ENCODE measurements at regions not wholly inside any gene's neighbourhood (a gene's known extent, or its start where the extent isn't known, plus 50 kb on each side); places are given as distances from the start of the nearest gene placed in this dataset.

DNA sequence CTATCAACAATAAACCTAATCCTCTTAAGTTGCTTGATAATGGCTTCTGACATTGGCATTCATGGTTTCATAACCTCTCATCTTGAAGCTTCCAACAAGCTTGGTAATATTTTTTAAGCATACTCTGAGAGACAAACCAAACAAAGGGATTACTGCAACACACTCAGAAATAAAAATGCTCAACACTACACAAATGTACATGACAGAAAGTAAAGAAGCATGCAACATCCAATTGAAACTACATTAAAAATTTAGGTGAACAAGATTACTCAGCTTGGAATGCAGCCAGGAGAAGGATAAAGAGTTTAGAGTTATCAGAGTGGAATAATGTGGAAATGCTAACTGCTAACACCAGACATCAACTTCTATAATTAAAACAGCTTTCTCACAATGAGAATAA, 1136.6 kb upstream of the PABPC4L start:
- no peak for DNase-seq (ENCODE audit: low read depth in 2 of 3, low spot score in 2 of 3)

GRCh38 chr4:135325264-135325663, 1123.7 kb upstream of the PABPC4L start:
- no peak for DNase-seq (ENCODE audit: low read depth in 2 of 3, low spot score in 2 of 3)

DNA sequence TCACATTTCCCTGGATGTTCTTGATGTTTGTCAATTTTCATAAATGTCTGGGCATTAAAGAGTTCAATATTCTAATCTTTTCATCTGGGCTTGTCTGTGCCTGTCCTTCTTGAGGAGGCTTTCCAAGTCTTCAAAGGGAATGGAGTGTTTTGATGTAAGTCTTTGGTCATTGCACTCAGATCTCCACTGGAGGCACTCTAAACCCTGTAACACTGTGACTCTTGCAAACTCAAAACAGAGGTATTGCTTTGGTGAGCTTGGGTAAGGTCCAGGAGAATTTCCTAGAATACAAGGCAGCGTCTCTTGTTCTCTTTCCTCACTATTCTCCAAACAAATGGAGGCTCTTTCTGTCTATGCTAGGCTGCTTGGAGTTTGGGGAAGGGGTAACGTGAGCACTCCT, 1118.1 kb upstream of the PABPC4L start:
- DNase-seq (ENCODE audit: low read depth in 2 of 3, low spot score in 2 of 3), result no peak

DNA sequence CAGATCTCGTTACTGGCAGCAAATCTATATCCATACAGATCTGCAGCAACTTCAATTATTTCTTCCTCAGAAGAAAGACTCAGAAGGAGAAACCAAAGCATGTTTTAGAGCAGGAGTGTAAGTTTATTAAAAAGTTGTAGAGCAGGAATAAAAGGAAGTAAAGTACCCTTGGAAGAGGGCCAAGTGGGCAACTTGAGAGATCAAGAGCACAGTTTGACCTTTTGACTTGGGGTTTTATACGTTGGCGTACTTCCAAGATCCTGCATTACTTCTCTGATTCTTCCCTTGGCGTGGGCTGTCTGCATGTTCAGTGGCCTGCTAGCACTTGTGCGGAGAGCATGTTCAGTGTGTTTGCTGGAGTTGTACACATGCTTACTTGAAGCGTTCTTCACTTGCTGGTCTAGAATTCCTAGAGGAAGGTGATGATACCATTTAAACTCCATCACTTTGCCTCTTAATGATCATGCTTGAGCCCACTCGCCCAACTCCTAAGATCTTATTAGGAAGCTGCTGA, 1114.7 kb upstream of the PABPC4L start:
- DNase-seq (ENCODE audit: low read depth in 2 of 3, low spot score in 2 of 3), result no peak

DNA sequence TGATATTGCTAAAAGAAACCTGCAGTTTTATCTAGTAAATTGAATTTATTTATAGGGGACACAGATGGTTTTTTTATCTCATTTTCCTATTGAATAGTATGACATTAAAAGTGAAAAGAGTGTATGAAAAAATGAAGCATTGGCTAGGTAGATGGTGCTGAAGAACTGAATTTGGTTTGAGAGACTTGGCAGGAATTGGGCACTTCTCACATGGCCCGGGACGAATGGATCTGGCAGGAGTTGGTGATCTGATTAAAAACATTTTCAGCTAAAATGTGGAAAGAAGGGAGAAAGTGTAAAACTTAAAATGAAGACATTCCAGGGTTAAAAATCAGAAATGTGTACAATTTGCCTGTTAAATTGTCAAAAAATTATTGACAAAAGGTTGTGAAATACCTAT, 1088.5 kb upstream of the PABPC4L start:
- no peak for DNase-seq (ENCODE audit: low read depth in 2 of 3, low spot score in 2 of 3)

- no peak for DNase-seq (ENCODE audit: low read depth in 2 of 3, low spot score in 2 of 3)
Observed at GRCh38 chr4:135283934-135284333, 1082.3 kb upstream of the PABPC4L start.

DNA sequence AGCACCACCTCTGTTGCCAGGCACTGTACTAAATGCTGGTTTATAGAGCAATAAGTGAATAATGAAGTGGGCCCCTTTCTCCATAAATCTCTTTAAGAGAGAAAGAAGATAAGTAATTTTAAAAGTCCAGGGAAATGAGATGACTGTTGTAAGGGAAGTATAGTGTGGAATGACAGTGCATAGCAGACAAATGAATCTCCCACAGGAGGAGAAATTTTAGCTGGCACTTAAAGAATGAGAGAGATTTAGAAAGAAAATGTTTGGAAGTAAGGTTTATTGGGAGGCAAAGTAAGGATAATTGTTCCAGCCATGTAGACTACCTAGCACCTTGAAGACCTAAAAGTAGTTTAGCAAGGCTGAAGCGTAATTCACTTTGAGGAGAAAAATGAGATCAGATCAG, 1081.1 kb upstream of the PABPC4L start:
- DNase-seq (ENCODE audit: low read depth in 2 of 3, low spot score in 2 of 3), result no peak

DNA sequence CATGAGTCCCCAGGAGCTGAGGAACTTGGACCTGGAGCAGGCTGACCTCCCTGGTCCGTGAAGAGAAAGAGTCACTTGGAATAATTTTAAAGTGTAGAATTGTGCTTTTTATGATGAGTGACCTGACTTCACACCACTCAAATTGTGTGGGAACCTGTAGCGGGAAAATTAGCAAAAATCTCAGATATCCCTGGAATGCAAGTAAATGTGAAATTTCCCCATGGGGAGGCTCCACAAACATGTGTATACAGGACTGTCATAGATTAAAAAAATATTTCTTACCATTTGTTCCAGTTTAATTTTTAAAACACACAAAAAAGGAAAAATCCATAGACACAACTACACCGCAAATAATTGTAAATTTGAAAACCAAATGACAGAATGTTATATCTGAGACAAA, 1079.6 kb upstream of the PABPC4L start:
- DNase-seq (ENCODE audit: low read depth in 2 of 3, low spot score in 2 of 3), result no peak

DNA sequence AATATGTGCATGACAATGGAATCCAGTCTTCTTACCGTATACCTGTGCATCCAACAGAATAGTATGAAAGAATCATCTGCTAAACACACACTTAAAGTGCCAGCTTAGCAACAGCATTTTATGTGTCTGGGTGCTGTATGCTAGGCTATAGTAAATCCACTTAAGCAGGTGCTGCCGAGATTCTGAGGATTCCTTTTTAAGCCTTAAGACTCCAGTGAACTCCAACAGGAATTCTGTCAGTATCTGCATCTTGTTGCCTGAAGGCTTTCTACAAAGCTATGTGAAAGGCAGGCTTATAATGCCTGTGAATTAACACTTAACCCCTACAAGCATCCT, 1076.4 kb upstream of the PABPC4L start:
- DNase-seq (ENCODE audit: low read depth in 2 of 3, low spot score in 2 of 3), result no peak

- no peak for DNase-seq (ENCODE audit: low read depth in 2 of 3, low spot score in 2 of 3)
Observed at GRCh38 chr4:135277068-135277979, 1075.7 kb upstream of the PABPC4L start.

- DNase-seq (ENCODE audit: low read depth in 2 of 3, low spot score in 2 of 3), result no peak
Observed at GRCh38 chr4:135274416-135274815, 1072.8 kb upstream of the PABPC4L start.

- no peak for DNase-seq (ENCODE audit: low read depth in 2 of 3, low spot score in 2 of 3)
Observed at GRCh38 chr4:135269125-135269890, 1067.7 kb upstream of the PABPC4L start.

DNA sequence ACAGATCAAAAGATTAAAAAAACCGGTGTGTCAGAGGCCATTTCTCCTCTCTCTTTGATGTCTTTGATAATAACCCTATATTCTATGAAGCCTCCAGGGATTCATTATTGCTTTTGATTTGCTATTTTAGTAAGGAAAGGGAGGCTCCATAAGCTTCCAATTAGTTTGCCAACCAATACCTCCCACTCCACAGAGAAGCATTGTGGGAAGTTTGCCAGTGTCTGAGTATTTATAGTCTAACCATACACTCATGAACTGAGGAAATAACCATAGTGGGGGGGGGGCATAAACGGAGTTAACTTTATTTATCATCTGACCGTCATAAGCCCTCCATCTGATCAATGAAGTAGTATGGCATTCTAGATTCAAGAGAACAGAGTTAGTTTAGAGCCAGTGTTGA, 1066.8 kb upstream of the PABPC4L start:
- DNase-seq (ENCODE audit: low read depth in 2 of 3, low spot score in 2 of 3), result no peak

DNA sequence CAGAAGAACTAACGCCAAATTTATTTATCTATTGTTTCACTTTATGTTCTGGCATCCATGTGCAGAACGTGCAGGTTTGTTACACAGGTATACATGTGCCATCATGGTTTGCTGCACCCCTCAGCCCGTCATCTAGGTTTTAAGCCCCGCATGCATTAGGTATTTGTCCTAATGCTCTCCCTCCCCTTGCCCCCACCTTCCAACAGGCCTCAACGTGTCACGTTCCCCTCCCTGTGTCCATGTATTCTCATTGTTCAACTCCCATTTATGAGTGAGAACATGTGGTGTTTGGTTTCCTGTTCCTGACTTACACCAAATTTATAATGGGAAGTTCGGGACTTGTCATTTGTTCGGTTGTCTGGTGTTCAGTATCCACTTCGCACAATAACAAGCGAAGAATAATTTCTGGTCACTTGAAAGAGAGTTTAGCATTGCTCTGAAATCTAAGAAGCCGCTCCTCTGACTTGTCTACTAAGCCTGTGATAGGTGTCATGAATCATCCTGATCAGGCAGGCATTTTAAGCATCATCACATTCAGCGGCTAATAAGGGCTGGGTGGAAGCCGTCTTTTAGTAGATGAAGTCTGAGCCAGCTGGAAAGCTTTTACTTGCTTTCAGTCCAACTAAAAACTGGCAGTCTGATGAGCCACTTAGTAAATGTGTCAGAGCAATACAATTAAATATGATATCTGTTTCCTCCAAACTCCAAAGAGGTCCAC, 1065.7 kb upstream of the PABPC4L start:
- DNase-seq (ENCODE audit: low read depth in 2 of 3, low spot score in 2 of 3), result no peak

GRCh38 chr4:135256111-135256510, 1054.5 kb upstream of the PABPC4L start:
- no peak for DNase-seq (ENCODE audit: low read depth in 2 of 3, low spot score in 2 of 3)

DNA sequence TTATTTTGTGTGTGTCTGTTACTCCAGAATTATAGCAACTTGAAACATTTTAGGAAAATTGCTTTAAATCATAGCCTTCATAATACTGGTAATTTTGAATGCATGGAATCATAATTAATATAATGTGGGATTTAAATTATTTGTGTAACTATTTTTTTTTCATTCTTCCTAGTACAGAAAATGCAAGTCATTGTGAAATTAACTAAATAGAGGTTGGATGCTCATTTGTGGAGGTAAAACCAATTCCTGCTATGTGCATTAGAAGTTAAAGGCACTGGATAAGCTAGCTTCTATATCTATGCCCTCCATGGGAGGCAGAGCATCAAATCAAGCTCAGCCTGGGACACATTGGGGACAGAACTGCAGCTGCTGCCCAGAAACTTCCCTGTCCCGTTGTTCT, 1048.5 kb upstream of the PABPC4L start:
- DNase-seq (ENCODE audit: low read depth in 2 of 3, low spot score in 2 of 3), result no peak

GRCh38 chr4:135249024-135249423, 1047.4 kb upstream of the PABPC4L start:
- no peak for DNase-seq (ENCODE audit: low read depth in 2 of 3, low spot score in 2 of 3)

DNA sequence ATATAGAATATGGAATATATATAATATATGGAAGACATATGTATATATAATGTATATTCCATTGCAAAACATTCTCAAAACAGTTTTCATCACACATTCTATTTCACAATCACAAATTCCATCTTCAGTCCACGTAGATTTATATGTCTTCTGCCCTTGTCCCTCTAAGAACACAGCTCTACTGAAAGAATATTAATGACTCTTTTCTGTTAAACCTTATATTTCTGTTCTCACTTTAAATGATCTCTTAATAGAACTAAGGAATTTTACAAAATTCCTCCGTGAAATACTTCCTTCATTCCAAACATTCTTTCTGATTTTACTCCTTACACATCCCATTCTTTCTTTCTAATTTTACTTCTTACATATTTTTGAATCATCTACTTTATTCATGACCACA, 1043.1 kb upstream of the PABPC4L start:
- DNase-seq (ENCODE audit: low read depth in 2 of 3, low spot score in 2 of 3), result no peak

- no peak for DNase-seq (ENCODE audit: low read depth in 2 of 3, low spot score in 2 of 3)
Observed at GRCh38 chr4:135244056-135244455, 1042.5 kb upstream of the PABPC4L start.

DNA sequence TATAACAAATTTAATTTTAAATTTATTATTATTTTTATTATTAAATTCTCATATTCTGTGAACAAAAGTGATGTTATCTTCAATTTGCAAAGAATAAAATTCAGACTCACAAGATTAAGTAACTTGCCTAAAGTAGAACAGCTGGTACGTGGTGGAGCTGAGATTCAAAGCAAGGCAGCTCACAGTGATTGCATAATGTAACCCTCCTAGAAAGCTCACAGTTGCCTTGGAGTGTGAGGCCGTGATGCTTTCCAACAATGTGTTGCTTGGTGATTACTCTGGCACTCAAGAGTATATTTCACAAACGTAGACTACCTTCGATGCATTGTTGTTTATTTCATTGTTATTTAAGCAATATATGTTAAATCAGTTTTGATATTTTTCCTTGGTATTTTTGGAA, 1039.2 kb upstream of the PABPC4L start:
- DNase-seq (ENCODE audit: low read depth in 2 of 3, low spot score in 2 of 3), result no peak

- DNase-seq (ENCODE audit: low read depth in 2 of 3, low spot score in 2 of 3), result no peak
Observed at GRCh38 chr4:135239964-135240363, 1038.4 kb upstream of the PABPC4L start.

All from hematopoietic multipotent progenitor cell (in vitro differentiated cells).